Smooth muscle cell (in vitro differentiated cells): ENCODE measurements at regions not wholly inside any gene's neighbourhood (a gene's known extent, or its start where the extent isn't known, plus 50 kb on each side); places are given as distances from the start of the nearest gene placed in this dataset.

Source experiments
- DNase-seq: peaks from one replicate; lab custom pipeline; 2025; ENCODE audit not compliant: unreplicated experiment; lab: John Stamatoyannopoulos, UW
- H2AFZ ChIP-seq: fragments of 200-600 bp; sonication (generic); 2 replicates; pipeline ENCODE4 v1.6.0; 2016; ENCODE audit warnings: antibody characterized with exemption, low read depth, mild to moderate bottlenecking
- H3F3A ChIP-seq: fragments of 200-600 bp; sonication (generic); 2 replicates; pipeline ENCODE4 v1.6.0; 2017; ENCODE audit warnings: antibody characterized with exemption, low read depth
- H3K27ac ChIP-seq: fragments of 200-600 bp; sonication (generic); 2 replicates; pipeline ENCODE4 v1.5.1; 2016; ENCODE audit warnings: low read depth, mild to moderate bottlenecking
- H3K27me3 ChIP-seq: fragments of 200-600 bp; sonication (generic); 2 replicates; pipeline ENCODE4 v1.6.1; 2016; ENCODE audit warnings: low read depth, mild to moderate bottlenecking
- H3K36me3 ChIP-seq: fragments of 200-600 bp; sonication (generic); 2 replicates; pipeline ENCODE4 v1.5.1; 2016; ENCODE audit warnings: low read depth
- H3K4me1 ChIP-seq: fragments of 200-600 bp; sonication (generic); 2 replicates; pipeline ENCODE4 v1.5.1; 2016; ENCODE audit warnings: low read depth
- H3K4me2 ChIP-seq: fragments of 200-600 bp; sonication (generic); 2 replicates; pipeline ENCODE4 v1.6.0; 2016; ENCODE audit warnings: mild to moderate bottlenecking
- H3K4me3 ChIP-seq: fragments of 200-600 bp; sonication (generic); 2 replicates; pipeline ENCODE4 v1.5.1; 2016; ENCODE audit warnings: mild to moderate bottlenecking
- H3K79me2 ChIP-seq: fragments of 200-600 bp; sonication (generic); 2 replicates; pipeline ENCODE4 v1.6.0; 2016; ENCODE audit warnings: low read depth, mild to moderate bottlenecking
- H3K9ac ChIP-seq: fragments of 200-600 bp; sonication (generic); 2 replicates; pipeline ENCODE4 v1.6.0; 2016; ENCODE audit warnings: low read depth
- H3K9me3 ChIP-seq: fragments of 200-600 bp; sonication (generic); replicated peaks from 2 replicates; pipeline ENCODE4 v1.5.1; 2016; ENCODE audit warnings: low read depth
- H4K20me1 ChIP-seq: fragments of 200-600 bp; sonication (generic); 2 replicates; pipeline ENCODE4 v1.6.0; 2016; ENCODE audit warnings: low read depth
- CTCF ChIP-seq: fragments of 200-600 bp; sonication (generic); IDR thresholded peaks from 2 replicates; pipeline ENCODE4 v1.5.1; 2017; ENCODE audit warnings: borderline replicate concordance, mild to moderate bottlenecking, antibody characterized with exemption; ENCODE audit not compliant: insufficient read depth, poor library complexity, severe bottlenecking
- WGBS: methylation state at CpG from one replicate; pipeline ENCODE4 v1.1.7; 2016; ENCODE audit warnings: low lambda C conversion rate; 5-methylcytosine and 5-hydroxymethylcytosine counted together

GRCh38 chr13:103618151-103618550 is 551.9 kb upstream of the SLC10A2 start:
- H3K4me2 ChIP-seq, result no peak overlapping the region
- no peak overlapping the region for H2AFZ ChIP-seq

GRCh38 chr13:103615771-103616170 is 549.6 kb upstream of the SLC10A2 start:
- no peak overlapping the region for H2AFZ ChIP-seq
- H3F3A ChIP-seq, result no peaks in the 10 kb centered on the region
- no peaks in the 10 kb centered on the region for H3K4me1 ChIP-seq
- no peak overlapping the region for H3K4me3 ChIP-seq
- no peaks in the 10 kb centered on the region for H3K79me2 ChIP-seq
- no peak for DNase-seq
- TF ChIP-seq CTCF, result no peak
- H3K36me3 ChIP-seq, result no peaks in the 10 kb centered on the region
- WGBS, result 90% methylated on average over 4 of the region's 4 CpGs
- no peaks in the 10 kb centered on the region for H4K20me1 ChIP-seq
- no peak overlapping the region for H3K4me2 ChIP-seq
- no peak overlapping the region for H3K9ac ChIP-seq
- H3K9me3 ChIP-seq, result no peaks in the 10 kb centered on the region
- no peaks in the 10 kb centered on the region for H3K27me3 ChIP-seq
- H3K27ac ChIP-seq, result no peak overlapping the region

More at GRCh38 chr13:103618151-103618550, 551.9 kb upstream of the SLC10A2 start:
- TF ChIP-seq CTCF, result no peak
- H3K4me1 ChIP-seq, result no peaks in the 10 kb centered on the region
- no peaks in the 10 kb centered on the region for H4K20me1 ChIP-seq
- no peak overlapping the region for H3K27ac ChIP-seq
- H3K27me3 ChIP-seq, result no peaks in the 10 kb centered on the region
- H3K36me3 ChIP-seq, result no peaks in the 10 kb centered on the region
- DNase-seq, result no peak
- no peak overlapping the region for H3K4me3 ChIP-seq
- H3F3A ChIP-seq, result no peaks in the 10 kb centered on the region
- no peaks in the 10 kb centered on the region for H3K9me3 ChIP-seq
- H3K9ac ChIP-seq, result no peak overlapping the region
- no peaks in the 10 kb centered on the region for H3K79me2 ChIP-seq
- 85% methylated on average over 1 of the region's 1 CpG for WGBS

GRCh38 chr13:103614761-103615160 is 548.5 kb upstream of the SLC10A2 start:
- Histone ChIP-seq H3K4me1 (no peaks in the 10 kb centered on the region), H3K36me3 (no peaks in the 10 kb centered on the region), H2AFZ (no peak overlapping the region), H3K4me3 (no peak overlapping the region), H4K20me1 (no peaks in the 10 kb centered on the region), H3K79me2 (no peaks in the 10 kb centered on the region), H3K27me3 (no peaks in the 10 kb centered on the region), H3K9ac (no peak overlapping the region), H3K4me2 (no peak overlapping the region), H3K9me3 (no peaks in the 10 kb centered on the region), H3F3A (no peaks in the 10 kb centered on the region), H3K27ac (no peak overlapping the region)
- no peak for TF ChIP-seq CTCF
- DNase-seq, result no peak

GRCh38 chr13:103607995-103608394 is 541.8 kb upstream of the SLC10A2 start:
- Histone ChIP-seq H4K20me1 (no peaks in the 10 kb centered on the region), H3K9ac (no peak overlapping the region), H3F3A (no peaks in the 10 kb centered on the region), H3K4me1 (no peaks in the 10 kb centered on the region), H3K9me3 (no peaks in the 10 kb centered on the region), H2AFZ (no peak overlapping the region), H3K4me3 (no peak overlapping the region), H3K36me3 (no peaks in the 10 kb centered on the region), H3K27me3 (no peaks in the 10 kb centered on the region), H3K79me2 (no peaks in the 10 kb centered on the region), H3K27ac (no peak overlapping the region), H3K4me2 (no peak overlapping the region)
- TF ChIP-seq CTCF, result no peak
- 90% methylated on average over 1 of the region's 1 CpG for whole genome bisulfite sequencing
- DNase-seq, result no peak
